22Rv1 (cell line): ENCODE measurements at regions not wholly inside any gene's neighbourhood (a gene's known extent, or its start where the extent isn't known, plus 50 kb on each side); places are given as distances from the start of the nearest gene placed in this dataset.

ENCODE experiments used
- H3K27ac ChIP-seq: fragments of 450-650 bp; 2 replicates; pipeline ENCODE4 v1.5.1; 2017
- ZFX ChIP-seq: fragments of 450-650 bp; IDR thresholded peaks from 2 replicates; pipeline ENCODE4 v1.6.1; 2017; ENCODE audit warnings: antibody characterized with exemption, borderline replicate concordance
- TF ChIP-seq, protein P1 (sequence below): fragments of 450-650 bp; IDR thresholded peaks from 2 replicates; pipeline ENCODE4 v1.5.1; 2017; ENCODE audit warnings: mild to moderate bottlenecking

DNA sequence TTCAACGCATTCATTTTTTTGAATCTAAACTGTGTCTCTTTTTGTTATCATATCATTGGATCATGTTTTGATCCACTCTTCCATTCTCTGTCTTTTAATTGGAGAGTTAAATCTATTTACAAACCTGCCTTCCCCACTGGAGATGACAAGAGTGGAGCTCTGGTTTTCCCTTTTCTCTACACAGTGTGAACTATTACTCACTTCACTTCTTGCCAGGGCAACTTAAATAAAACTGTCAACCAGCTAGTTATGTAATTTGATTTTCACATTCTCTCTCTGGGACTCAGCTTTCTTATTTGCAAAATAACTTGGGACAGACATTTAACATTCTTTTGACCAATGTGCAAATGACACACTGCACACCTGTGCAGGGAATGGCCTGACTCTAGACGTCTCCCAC, 230.8 kb upstream of the CST7 start:
- TF ChIP-seq ZFX, result no peak
- no peak overlapping the region for H3K27ac ChIP-seq

DNA sequence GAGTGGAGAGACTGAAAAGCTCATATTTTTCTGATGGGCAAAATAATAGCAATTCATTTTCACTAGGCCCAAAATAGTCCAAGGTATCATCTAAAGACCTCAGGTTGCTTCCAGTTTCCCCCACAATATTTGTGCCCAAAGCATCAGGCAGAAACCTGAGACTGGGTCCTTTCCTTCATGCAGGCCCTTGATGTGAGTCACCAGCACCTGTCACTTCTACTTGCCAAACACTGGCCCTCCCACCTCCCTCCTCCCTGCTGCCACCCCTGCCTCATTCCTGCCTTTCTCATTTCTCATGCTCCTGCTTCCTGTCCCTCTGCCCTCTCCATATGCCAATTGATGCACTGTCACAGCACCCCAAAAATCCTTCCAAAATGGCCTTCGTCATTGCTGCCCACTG, 230.4 kb upstream of the CST7 start:
- H3K27ac ChIP-seq, result no peak overlapping the region

DNA sequence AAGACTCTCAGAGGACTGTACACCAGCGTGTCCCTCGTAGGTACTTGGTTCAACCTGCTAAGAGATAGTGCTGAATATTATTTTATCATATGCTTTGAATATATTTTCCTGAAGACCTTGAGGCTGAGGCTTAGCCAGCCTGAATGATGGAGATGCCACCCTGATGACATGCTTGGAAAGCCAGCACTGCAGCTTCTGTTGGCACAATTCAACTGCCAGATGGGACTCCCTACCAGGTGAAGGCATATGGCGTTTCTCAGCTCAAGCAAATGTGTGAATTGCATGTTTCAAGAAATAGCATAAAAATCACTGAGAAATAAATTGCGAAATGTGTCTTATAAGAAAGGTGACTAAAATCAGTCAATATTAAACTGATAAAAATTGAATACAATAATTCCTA, 228.1 kb upstream of the CST7 start:
- TF ChIP-seq, protein P1, sequence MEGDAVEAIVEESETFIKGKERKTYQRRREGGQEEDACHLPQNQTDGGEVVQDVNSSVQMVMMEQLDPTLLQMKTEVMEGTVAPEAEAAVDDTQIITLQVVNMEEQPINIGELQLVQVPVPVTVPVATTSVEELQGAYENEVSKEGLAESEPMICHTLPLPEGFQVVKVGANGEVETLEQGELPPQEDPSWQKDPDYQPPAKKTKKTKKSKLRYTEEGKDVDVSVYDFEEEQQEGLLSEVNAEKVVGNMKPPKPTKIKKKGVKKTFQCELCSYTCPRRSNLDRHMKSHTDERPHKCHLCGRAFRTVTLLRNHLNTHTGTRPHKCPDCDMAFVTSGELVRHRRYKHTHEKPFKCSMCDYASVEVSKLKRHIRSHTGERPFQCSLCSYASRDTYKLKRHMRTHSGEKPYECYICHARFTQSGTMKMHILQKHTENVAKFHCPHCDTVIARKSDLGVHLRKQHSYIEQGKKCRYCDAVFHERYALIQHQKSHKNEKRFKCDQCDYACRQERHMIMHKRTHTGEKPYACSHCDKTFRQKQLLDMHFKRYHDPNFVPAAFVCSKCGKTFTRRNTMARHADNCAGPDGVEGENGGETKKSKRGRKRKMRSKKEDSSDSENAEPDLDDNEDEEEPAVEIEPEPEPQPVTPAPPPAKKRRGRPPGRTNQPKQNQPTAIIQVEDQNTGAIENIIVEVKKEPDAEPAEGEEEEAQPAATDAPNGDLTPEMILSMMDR, result no peak
- no peak for TF ChIP-seq ZFX
- no peak overlapping the region for H3K27ac ChIP-seq

More for the DNA sequence above, 230.4 kb upstream of the CST7 start:
- TF ChIP-seq, protein P1, result no peak

DNA sequence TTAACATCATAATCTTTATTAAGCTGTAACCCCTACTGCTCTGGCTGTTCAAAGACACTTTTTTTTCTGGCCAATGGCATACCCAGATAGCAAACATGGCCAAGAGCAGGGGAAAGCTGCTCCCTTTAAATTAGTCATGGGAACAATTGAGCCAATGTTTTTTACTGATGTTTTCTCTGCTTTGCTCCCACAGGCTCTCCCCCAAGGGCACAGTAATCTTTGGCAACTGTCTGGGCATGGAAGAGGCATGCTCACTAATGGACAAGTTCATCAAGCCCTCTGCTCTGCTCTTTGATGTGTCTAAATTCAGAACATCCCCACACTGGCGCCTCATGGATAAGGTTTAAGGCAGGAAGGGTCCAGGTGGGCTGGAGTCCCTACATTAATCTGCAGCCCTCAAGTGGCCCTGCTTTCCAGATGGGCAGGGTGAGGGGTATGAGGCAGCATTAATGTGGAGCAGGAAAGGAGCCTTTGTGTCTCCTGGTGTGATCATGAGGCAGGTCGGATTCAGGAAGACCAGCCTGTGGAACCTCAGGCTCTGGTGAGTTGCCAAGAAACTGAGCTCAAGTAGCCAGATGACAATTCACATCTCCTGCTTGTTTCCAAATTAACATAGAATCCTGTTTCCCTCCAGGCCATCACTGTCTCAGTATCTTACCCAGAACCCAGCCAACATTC, 227.0 kb upstream of the CST7 start:
- TF ChIP-seq, protein P1, result no peak
- no peak for TF ChIP-seq ZFX
- no peak overlapping the region for H3K27ac ChIP-seq

DNA sequence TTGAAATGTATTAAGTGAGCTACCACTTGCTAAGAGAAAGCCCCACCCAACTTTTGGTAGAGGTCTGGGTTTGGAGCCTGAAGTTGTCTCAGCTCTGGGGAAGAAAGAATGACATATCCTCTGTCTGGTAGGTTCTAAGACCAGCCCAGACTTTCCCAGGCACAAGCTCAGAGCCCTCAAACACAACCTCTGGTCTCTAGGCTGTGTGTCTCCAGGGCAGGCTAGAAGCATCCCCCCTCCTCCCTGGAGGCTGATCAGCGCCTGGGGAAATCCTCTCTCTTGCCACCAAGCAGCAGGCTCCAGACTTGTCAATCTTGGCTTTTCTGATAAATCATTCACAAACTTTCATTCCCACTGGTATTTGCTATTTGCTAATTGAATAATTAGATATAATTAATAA, 226.5 kb upstream of the CST7 start:
- no peak overlapping the region for H3K27ac ChIP-seq
- TF ChIP-seq, protein P1, result no peak

DNA sequence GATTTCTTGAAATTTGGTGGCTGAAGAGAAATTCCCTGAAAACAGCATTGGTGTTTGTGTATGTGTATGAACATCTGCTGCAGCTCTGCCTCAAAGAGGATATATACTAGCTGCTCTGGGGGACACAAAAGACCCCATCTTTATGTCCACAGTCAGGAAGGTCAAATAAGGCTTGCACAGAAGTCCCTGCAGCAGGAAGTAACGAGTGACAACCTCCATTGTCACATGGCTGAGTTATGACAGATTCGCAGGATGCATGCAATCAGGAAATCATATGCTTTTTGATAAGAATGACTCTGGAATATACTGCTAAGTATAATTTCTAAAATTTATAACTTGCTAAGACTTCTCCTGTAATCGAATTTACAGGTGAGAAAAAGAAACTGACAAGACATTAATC, 225.9 kb upstream of the CST7 start:
- H3K27ac ChIP-seq, result no peak overlapping the region
- no peak for TF ChIP-seq ZFX
- TF ChIP-seq, protein P1, result no peak

DNA sequence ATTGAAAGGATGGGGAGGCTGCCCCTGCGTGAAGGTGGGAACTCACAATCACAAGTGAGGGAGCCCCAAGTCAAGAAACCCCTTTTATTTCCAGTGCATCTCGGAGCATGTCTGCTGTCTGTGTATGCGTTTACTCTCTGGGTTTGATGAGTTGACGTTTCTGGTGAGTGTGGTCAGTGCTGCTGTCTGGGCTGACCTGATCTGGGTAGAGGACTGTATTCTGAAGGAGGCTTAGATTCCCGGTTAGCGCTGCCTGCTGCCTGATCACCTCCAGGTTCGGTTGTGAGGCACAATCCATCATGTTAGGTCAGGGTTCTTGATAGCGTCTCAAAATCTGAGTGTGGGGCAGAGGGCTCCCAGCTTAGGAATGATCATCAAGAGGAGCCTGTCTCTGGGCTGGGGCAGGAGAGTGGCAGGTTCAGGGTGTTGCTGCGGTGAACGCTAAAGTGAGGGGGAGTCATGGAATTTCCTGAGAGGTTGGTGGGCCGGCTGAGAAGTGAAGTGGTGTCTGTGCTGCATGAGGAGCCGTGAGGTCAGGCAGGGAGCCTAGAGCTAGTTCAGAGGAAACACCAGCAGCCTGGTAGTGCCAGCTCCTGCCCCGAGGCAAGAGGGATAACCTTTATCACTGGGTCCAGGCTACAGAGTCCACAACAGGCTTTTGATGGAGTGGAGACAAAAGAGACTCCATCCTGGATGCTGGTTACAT, 225.3 kb upstream of the CST7 start:
- TF ChIP-seq ZFX, result no peak
- TF ChIP-seq, protein P1, result no peak
- no peak overlapping the region for H3K27ac ChIP-seq
